ENCODE measurements at regions not wholly inside any gene's neighbourhood (a gene's known extent, or its start where the extent isn't known, plus 50 kb on each side); places are given as distances from the start of the nearest gene placed in this dataset.

DNA sequence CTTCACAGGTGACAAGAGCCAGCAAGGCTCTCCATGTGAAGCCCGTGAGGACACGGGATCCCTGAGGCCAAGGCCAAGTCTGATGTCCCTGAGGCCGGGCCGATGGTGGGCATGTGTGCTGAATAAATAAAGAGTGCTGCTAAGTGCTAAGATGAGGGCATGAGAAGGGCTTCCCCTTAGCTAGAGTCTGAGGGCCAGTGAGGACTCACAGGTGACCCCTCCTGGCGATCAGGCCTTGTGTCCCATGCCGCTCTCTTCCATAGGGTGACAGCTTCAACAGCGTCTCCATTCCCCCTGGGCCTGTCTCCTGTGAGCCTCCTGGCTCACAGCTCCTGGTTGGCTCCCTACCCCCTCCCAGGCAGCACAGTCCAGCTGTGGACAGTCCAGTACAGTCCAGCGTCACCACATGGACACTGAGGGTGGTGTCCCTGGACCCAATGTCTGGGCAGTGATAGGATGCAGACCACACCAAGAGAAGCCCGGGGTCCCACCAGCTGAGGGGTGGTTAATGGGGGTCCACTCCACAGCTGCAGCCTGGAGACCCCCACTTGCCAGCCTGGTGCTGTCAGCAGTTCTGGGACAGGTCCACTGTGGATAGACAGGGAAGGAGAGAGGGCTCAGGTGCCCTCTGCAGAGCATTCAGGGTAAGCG is 1033.2 kb downstream of the TBC1D22A start:
- no peak for DNase-seq (ENCODE audit: low read depth)
- TF ChIP-seq, protein P1, sequence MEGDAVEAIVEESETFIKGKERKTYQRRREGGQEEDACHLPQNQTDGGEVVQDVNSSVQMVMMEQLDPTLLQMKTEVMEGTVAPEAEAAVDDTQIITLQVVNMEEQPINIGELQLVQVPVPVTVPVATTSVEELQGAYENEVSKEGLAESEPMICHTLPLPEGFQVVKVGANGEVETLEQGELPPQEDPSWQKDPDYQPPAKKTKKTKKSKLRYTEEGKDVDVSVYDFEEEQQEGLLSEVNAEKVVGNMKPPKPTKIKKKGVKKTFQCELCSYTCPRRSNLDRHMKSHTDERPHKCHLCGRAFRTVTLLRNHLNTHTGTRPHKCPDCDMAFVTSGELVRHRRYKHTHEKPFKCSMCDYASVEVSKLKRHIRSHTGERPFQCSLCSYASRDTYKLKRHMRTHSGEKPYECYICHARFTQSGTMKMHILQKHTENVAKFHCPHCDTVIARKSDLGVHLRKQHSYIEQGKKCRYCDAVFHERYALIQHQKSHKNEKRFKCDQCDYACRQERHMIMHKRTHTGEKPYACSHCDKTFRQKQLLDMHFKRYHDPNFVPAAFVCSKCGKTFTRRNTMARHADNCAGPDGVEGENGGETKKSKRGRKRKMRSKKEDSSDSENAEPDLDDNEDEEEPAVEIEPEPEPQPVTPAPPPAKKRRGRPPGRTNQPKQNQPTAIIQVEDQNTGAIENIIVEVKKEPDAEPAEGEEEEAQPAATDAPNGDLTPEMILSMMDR (IDR thresholded peaks at IDR 0.05; ENCODE audit: low read depth, low read length, missing control alignments) = no peak
- H3K4me3 ChIP-seq (ENCODE audit: low read depth, low read length) = no peak overlapping the region

DNA sequence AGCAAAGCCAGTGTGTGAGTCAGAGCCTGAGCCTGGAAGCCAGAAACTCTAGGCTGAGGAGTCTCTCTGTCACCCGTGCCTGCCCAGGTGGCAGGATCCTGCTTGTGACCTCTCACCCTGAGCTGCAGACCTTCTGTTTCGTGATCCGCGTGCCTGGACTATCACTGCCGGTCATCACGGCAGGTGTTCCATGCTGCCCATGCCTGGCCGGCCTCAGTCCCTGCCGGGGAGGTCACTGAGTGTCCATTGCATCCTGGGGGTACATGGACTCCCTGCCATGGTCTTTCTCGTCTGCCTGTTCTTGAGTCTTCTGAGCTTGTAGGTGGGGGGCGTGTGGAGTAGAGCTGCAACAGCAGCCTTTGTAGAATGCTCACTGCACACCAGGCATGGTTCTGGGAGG is 1032.4 kb downstream of the TBC1D22A start:
- DNase-seq (ENCODE audit: low read depth) = no peak
- TF ChIP-seq, protein P1 (IDR thresholded peaks at IDR 0.05; ENCODE audit: low read depth, low read length, missing control alignments) = no peak
- no peak overlapping the region for H3K4me3 ChIP-seq (ENCODE audit: low read depth, low read length)

DNA sequence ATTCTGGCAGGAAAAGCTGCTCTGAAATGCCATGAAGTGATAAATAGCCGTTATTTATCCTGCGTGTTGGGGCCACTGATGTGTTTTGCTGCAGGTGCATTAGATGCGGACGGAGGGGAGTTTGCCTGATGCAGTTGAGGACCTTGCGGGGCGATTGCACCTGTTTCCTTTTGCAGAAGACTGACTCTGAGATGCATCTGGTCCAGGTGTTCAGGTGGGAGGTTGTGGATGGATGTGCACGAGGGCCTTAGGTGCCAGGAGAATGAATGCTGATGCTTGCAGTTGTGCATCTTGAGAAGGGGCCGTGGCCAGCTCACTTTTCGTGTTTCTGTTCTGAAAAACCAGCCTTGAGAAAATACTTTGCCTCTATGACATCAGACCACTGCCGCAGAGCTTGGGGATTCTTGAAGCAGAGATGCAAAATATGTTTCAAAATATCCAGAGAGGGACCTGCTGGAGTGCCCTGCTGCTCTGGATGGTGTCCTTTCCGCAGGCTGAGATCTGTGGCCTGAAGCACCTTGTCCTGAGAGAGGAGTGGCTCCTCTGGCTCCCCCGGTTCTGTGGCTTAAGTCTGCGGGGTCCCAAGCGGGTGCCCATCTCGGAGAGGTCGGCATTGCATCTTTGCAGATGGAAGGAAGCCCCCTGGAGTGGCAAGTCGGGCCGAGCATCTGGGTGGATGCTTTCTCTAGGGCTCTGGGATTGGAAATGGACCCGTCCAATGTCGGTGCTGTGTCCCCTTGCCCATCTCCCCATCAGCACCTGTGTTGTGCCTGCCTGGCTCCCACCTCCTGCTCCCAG is 1031.1 kb downstream of the TBC1D22A start:
- TF ChIP-seq, protein P1 (IDR thresholded peaks at IDR 0.05; ENCODE audit: low read depth, low read length, missing control alignments) = no peak
- no peak overlapping the region for H3K4me3 ChIP-seq (ENCODE audit: low read depth, low read length)
- no peak for DNase-seq (ENCODE audit: low read depth)

DNA sequence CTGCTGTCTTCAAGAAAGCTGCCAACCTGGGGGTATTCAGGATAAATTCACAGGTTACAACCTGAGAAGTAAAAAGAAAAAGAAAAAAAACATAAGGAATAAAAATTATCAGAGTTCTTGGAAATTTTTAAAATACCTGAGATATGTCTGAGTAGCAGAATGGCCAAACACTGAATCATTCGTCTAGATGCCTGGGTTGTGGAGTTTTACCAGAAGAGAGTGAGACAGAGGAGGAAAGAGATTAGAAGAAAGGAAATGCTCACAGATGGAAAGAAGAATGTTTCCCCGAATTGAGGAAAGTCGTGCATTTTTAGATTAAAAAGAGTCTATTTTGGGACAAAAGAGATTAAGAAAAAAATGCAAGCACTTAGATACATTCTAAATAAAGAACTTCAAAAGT is 1026.7 kb downstream of the TBC1D22A start:
- TF ChIP-seq, protein P1 (IDR thresholded peaks at IDR 0.05; ENCODE audit: low read depth, low read length, missing control alignments) = no peak
- DNase-seq (ENCODE audit: low read depth) = no peak
- H3K4me3 ChIP-seq (ENCODE audit: low read depth, low read length) = no peak overlapping the region

DNA sequence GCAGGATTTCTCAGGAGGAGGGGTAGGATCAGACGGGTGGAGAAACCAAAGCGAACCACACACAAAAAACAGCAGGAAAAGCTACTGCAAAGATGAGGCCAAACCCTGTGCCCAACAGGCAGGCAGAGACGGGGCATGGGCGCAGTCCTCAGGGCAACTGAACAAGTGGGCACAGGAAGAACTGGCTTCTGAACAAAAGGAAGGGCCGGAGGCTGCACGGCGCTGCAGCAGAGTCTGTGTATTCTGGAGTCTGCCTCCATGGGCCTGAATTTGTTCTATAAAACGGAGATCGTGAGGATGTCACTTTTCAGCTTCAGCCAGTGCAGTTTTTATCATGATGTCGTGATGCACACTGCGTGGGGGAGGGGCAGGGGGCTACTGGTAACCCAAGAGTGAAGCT is 1026.0 kb downstream of the TBC1D22A start:
- DNase-seq (ENCODE audit: low read depth) = no peak
- TF ChIP-seq, protein P1 (IDR thresholded peaks at IDR 0.05; ENCODE audit: low read depth, low read length, missing control alignments) = no peak
- no peak overlapping the region for H3K4me3 ChIP-seq (ENCODE audit: low read depth, low read length)

DNA sequence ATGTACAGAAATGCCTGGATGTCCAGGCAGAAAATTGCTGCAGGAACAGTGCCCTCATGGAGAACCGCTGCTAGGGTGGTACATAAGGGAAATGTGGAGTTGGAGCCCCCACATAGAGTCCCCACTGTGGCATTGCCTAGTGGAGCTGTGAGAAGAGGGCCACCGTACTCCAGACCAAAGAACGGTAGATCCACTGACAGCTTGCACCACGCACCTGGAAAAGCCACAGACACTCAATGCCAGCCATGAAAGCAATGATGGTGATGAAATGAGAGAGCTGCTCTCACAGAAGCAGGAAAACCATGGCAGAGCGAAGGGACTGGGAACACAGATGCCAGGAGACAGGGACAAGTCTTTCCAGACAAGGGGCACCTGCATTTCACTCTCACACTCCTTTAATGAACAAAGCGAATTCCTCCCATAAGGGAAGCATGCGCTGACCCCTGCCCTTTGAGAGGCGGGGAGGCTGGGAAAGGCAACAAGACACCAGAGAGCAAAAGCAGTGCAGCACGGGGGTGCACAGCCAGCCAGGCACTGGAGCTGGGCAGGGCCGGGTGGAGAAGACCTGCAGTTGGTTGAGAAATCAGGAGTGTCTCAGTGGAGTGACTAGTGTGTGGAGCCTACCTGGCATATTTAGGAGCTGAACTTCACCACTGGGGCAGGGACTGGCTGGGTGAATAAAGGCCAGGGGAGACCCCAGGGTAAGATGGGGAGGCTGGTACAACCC is 1025.2 kb downstream of the TBC1D22A start:
- TF ChIP-seq, protein P1 (IDR thresholded peaks at IDR 0.05; ENCODE audit: low read depth, low read length, missing control alignments) = no peak
- no peak overlapping the region for H3K4me3 ChIP-seq (ENCODE audit: low read depth, low read length)
- DNase-seq (ENCODE audit: low read depth) = no peak
